GM21786 (cell line): ENCODE measurements at regions not wholly inside any gene's neighbourhood (a gene's known extent, or its start where the extent isn't known, plus 50 kb on each side); places are given as distances from the start of the nearest gene placed in this dataset.

Source experiments
- ATAC-seq: cut with Tn5 transposase; IDR thresholded peaks from one replicate; pipeline ENCODE4 v1.9.1; 2021; ENCODE audit not compliant: unreplicated experiment

- no peak for ATAC-seq
Measured at GRCh38 chr13:54162069-54162468, 1133.5 kb downstream of the OLFM4 start.

- ATAC-seq, result no peak
Measured at GRCh38 chr13:54165581-54166215, 1137.1 kb downstream of the OLFM4 start.

- ATAC-seq, result no peak
Measured at GRCh38 chr13:54173996-54174395, 1145.4 kb downstream of the OLFM4 start.

GRCh38 chr13:54175466-54175865 is 1146.9 kb downstream of the OLFM4 start:
- ATAC-seq, result no peak

- ATAC-seq, result no peak
Measured at GRCh38 chr13:54177466-54177865, 1148.9 kb downstream of the OLFM4 start.

GRCh38 chr13:54183166-54183565 is 1154.6 kb downstream of the OLFM4 start:
- ATAC-seq, result no peak

GRCh38 chr13:54183728-54184127 is 1155.1 kb downstream of the OLFM4 start:
- ATAC-seq, result no peak

- no peak for ATAC-seq
Measured at GRCh38 chr13:54184576-54184975, 1156.0 kb downstream of the OLFM4 start.

GRCh38 chr13:54185101-54185500 is 1156.5 kb downstream of the OLFM4 start:
- no peak for ATAC-seq

- no peak for ATAC-seq
Measured at GRCh38 chr13:54185785-54186184, 1157.2 kb downstream of the OLFM4 start.

GRCh38 chr13:54187461-54187860 is 1158.8 kb downstream of the OLFM4 start:
- no peak for ATAC-seq

GRCh38 chr13:54194233-54195024 is 1165.8 kb downstream of the OLFM4 start:
- ATAC-seq, result no peak

GRCh38 chr13:54196684-54197083 is 1168.1 kb downstream of the OLFM4 start:
- no peak for ATAC-seq

GRCh38 chr13:54198911-54199310 is 1170.3 kb downstream of the OLFM4 start:
- ATAC-seq, result no peak

GRCh38 chr13:54206626-54207025 is 1178.0 kb downstream of the OLFM4 start:
- ATAC-seq, result no peak

- ATAC-seq, result no peak
Measured at GRCh38 chr13:54210397-54211049, 1181.9 kb downstream of the OLFM4 start.

GRCh38 chr13:54216221-54216620 is 1187.6 kb downstream of the OLFM4 start:
- no peak for ATAC-seq

GRCh38 chr13:54226876-54227275 is 1198.3 kb downstream of the OLFM4 start:
- ATAC-seq, result no peak

GRCh38 chr13:54232700-54233099 is 1204.1 kb downstream of the OLFM4 start:
- no peak for ATAC-seq

GRCh38 chr13:54234607-54235006 is 1206.0 kb downstream of the OLFM4 start:
- no peak for ATAC-seq

- ATAC-seq, result no peak
Measured at GRCh38 chr13:54241719-54242118, 1213.1 kb downstream of the OLFM4 start.

- no peak for ATAC-seq
Measured at GRCh38 chr13:54248306-54248705, 1219.7 kb downstream of the OLFM4 start.
